Right renal cortex interstitium (tissue), 3 donors: ENCODE measurements at regions not wholly inside any gene's neighbourhood (a gene's known extent, or its start where the extent isn't known, plus 50 kb on each side); places are given as distances from the start of the nearest gene placed in this dataset.
"Not testable (repeated sequence)": the region's sequence is repeated elsewhere in the genome, so short reads cannot be mapped to it uniquely, and the experiment has no call there.

Experiments
- DNase-seq, 3 donors: peaks; one replicate each; pipeline ENCODE4 v3.0.0-alpha.2; 2013; ENCODE audit warnings: low read depth in 3 of 3, low spot score in 2 of 3

GRCh38 chr5:68691874-68692273, 401.9 kb upstream of the SLC30A5 start:
- not testable (repeated sequence) for DNase-seq

GRCh38 chr5:68698025-68698940, 395.5 kb upstream of the SLC30A5 start:
- DNase-seq = no peak

GRCh38 chr5:68699966-68700365, 393.8 kb upstream of the SLC30A5 start:
- no peak for DNase-seq

GRCh38 chr5:68707575-68707974, 386.2 kb upstream of the SLC30A5 start:
- no peak for DNase-seq

- no peak for DNase-seq
These were observed 385.5 kb upstream of the SLC30A5 start for GRCh38 chr5:68708156-68708841.

GRCh38 chr5:68708842-68709170, 385.0 kb upstream of the SLC30A5 start:
- DNase-seq = no peak

GRCh38 chr5:68709239-68709638, 384.6 kb upstream of the SLC30A5 start:
- no peak for DNase-seq

GRCh38 chr5:68710514-68710913, 383.3 kb upstream of the SLC30A5 start:
- no peak for DNase-seq

GRCh38 chr5:68711293-68712200, 382.3 kb upstream of the SLC30A5 start:
- DNase-seq = no peak

- DNase-seq = no peak
These were observed 379.0 kb upstream of the SLC30A5 start for GRCh38 chr5:68714810-68715209.

GRCh38 chr5:68720884-68721610, 372.8 kb upstream of the SLC30A5 start:
- no peak for DNase-seq

- DNase-seq = no peak
These were observed 371.5 kb upstream of the SLC30A5 start for GRCh38 chr5:68722357-68722756.

- no peak for DNase-seq
These were observed 367.7 kb upstream of the SLC30A5 start for GRCh38 chr5:68725905-68726683.

GRCh38 chr5:68727931-68728330, 365.9 kb upstream of the SLC30A5 start:
- DNase-seq = no peak

GRCh38 chr5:68729678-68730077, 364.1 kb upstream of the SLC30A5 start:
- no peak for DNase-seq

- peak in 1 of 3 donors; percentile 49 for DNase-seq
These were observed 363.4 kb upstream of the SLC30A5 start for GRCh38 chr5:68730220-68730978.

- DNase-seq = no peak
These were observed 362.7 kb upstream of the SLC30A5 start for GRCh38 chr5:68730979-68731654.

GRCh38 chr5:68732251-68732650, 361.6 kb upstream of the SLC30A5 start:
- DNase-seq = no peak
